UCSD-AML1 (cell line): ENCODE measurements at regions not wholly inside any gene's neighbourhood (a gene's known extent, or its start where the extent isn't known, plus 50 kb on each side); places are given as distances from the start of the nearest gene placed in this dataset.
"Not testable (repeated sequence)": the region's sequence is repeated elsewhere in the genome, so short reads cannot be mapped to it uniquely, and the experiment has no call there.

Experiments
- DNase-seq: peaks from one replicate; lab custom pipeline; 2025; ENCODE audit not compliant: unreplicated experiment; lab: John Stamatoyannopoulos, UW

GRCh38 chr2:16066261-16067036, 126.1 kb downstream of the MYCN start:
- DNase-seq, result no peak

GRCh38 chr2:16065272-16066069, 125.1 kb downstream of the MYCN start:
- not testable (repeated sequence) for DNase-seq

GRCh38 chr2:16064745-16065144, 124.4 kb downstream of the MYCN start:
- DNase-seq, result no peak

- DNase-seq, result no peak
Measured at GRCh38 chr2:16063955-16064633, 123.7 kb downstream of the MYCN start.

- DNase-seq, result no peak
Measured at GRCh38 chr2:16063251-16063850, 123.0 kb downstream of the MYCN start.

GRCh38 chr2:16062471-16063250, 122.3 kb downstream of the MYCN start:
- no peak for DNase-seq

- DNase-seq, result no peak
Measured at GRCh38 chr2:16061441-16062217, 121.3 kb downstream of the MYCN start.

GRCh38 chr2:16060936-16061338, 120.6 kb downstream of the MYCN start:
- DNase-seq, result no peak

- DNase-seq, result no peak
Measured at GRCh38 chr2:16060125-16060935, 120.0 kb downstream of the MYCN start.

- DNase-seq, result no peak
Measured at GRCh38 chr2:16059393-16060016, 119.2 kb downstream of the MYCN start.

GRCh38 chr2:16058747-16059358, 118.5 kb downstream of the MYCN start:
- no peak for DNase-seq

- DNase-seq, result no peak
Measured at GRCh38 chr2:16058256-16058655, 117.9 kb downstream of the MYCN start.

- no peak for DNase-seq
Measured at GRCh38 chr2:16057661-16058060, 117.3 kb downstream of the MYCN start.

- DNase-seq, result no peak
Measured at GRCh38 chr2:16055848-16056580, 115.7 kb downstream of the MYCN start.

- no peak for DNase-seq
Measured at GRCh38 chr2:16053437-16054257, 113.3 kb downstream of the MYCN start.

GRCh38 chr2:16052571-16053052, 112.3 kb downstream of the MYCN start:
- not testable (repeated sequence) for DNase-seq
